Skeletal muscle tissue (tissue), 3 donors: ENCODE measurements at regions not wholly inside any gene's neighbourhood (a gene's known extent, or its start where the extent isn't known, plus 50 kb on each side); places are given as distances from the start of the nearest gene placed in this dataset.
"Not testable (repeated sequence)": the region's sequence is repeated elsewhere in the genome, so short reads cannot be mapped to it uniquely, and the experiment has no call there.

Experiments used
- H3K27ac ChIP-seq: one replicate; pipeline ENCODE4 v1.7.0; 2013; ENCODE audit warnings: mild to moderate bottlenecking, low read depth, low read length, inconsistent platforms
- H3K27me3 ChIP-seq, 3 donors: one replicate each; pipeline ENCODE4 v1.7.0; 2013; ENCODE audit warnings: low read length in 3 of 3; ENCODE audit not compliant: control insufficient read depth in 3 of 3, insufficient read depth in 3 of 3
- H3K36me3 ChIP-seq, 3 donors: one replicate each; pipeline ENCODE4 v1.7.0; 2013; ENCODE audit warnings: low read length in 3 of 3; ENCODE audit not compliant: control insufficient read depth in 3 of 3, insufficient read depth in 3 of 3
- H3K4me1 ChIP-seq, 3 donors: one replicate each; pipeline ENCODE4 v1.7.0; 2013; ENCODE audit warnings: low read length in 3 of 3, mild to moderate bottlenecking in 3 of 3; ENCODE audit not compliant: control insufficient read depth in 3 of 3, insufficient read depth in 3 of 3
- H3K4me3 ChIP-seq, 3 donors: one replicate each; pipeline ENCODE4 v1.7.0; 2013; ENCODE audit warnings: low read length in 3 of 3
- H3K9ac ChIP-seq, 3 donors: one replicate each; pipeline ENCODE4 v1.7.0; 2013; ENCODE audit warnings: low read length in 3 of 3, mild to moderate bottlenecking in 3 of 3, moderate library complexity in 2 of 3, low read depth in 1 of 3
- H3K9me3 ChIP-seq, 3 donors: one replicate each; pipeline ENCODE4 v1.7.0; 2013; ENCODE audit warnings: low read length in 3 of 3; ENCODE audit not compliant: control insufficient read depth in 3 of 3
- donor health status: Osteomylitis.

DNA sequence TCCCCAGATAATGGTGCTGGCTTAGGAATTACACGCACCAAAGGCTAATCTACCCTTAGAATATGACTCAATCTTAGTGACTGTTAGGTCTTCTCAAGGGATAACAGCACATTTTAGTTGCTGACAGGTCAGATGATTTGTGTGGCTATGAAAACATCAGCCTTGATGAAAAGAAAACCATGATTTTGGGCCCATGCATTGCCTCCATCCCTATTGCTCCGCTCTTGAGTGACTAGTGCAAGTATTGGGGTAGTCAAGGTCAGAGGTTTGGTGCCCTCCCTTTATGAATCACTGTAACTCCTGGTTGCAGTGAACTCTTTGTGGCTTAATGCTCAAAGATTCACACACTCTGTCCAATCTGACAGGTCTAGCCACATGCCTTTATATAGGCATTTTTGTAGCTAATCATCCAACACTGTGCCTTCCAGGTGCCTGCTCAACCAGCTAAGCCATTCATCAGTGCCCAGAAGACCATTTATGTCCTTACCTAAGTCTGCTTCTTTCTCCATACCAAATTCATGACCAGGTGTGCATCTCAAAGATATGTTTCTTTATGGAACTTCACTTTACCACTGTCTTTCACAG, 251.6 kb downstream of the KCNJ2 start:
- no peak overlapping the region for H3K27ac ChIP-seq
- H3K4me1 ChIP-seq = no peaks in the 10 kb centered on the region
- no peak overlapping the region for H3K4me3 ChIP-seq
- no peak overlapping the region for H3K9ac ChIP-seq
- no peaks in the 10 kb centered on the region for H3K27me3 ChIP-seq
- H3K9me3 ChIP-seq = no peaks in the 10 kb centered on the region
- H3K36me3 ChIP-seq = no peaks in the 10 kb centered on the region

DNA sequence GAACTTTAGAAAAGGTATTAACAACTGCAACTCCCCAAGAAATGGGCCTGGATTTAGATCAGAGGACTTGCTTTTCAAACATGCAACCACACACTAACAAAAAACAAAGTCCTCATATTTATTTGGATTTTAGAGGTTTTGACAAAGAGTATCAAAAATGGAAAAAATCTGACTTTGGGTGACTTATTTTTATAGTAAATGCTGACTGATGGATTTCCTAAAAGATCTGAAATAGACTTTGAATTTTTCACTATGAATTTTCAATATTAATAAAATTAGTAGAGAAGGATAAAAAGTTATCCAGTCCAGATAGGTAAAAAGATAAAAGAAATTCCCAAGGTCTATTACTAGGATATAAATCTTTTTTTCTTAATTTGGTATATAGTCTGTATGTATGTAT, 253.5 kb downstream of the KCNJ2 start:
- no peak overlapping the region for H3K9ac ChIP-seq
- H3K27ac ChIP-seq = no peak overlapping the region
- no peaks in the 10 kb centered on the region for H3K4me1 ChIP-seq
- H3K4me3 ChIP-seq = no peak overlapping the region
- no peaks in the 10 kb centered on the region for H3K9me3 ChIP-seq
- H3K36me3 ChIP-seq = no peaks in the 10 kb centered on the region
- no peaks in the 10 kb centered on the region for H3K27me3 ChIP-seq

- no peaks in the 10 kb centered on the region for H3K9me3 ChIP-seq
- no peaks in the 10 kb centered on the region for H3K36me3 ChIP-seq
- H3K4me3 ChIP-seq = no peak overlapping the region
- H3K4me1 ChIP-seq = no peaks in the 10 kb centered on the region
- H3K9ac ChIP-seq = no peak overlapping the region
- no peaks in the 10 kb centered on the region for H3K27me3 ChIP-seq
- no peak overlapping the region for H3K27ac ChIP-seq
Observed at GRCh38 chr17:70423562-70423961, 254.2 kb downstream of the KCNJ2 start.

DNA sequence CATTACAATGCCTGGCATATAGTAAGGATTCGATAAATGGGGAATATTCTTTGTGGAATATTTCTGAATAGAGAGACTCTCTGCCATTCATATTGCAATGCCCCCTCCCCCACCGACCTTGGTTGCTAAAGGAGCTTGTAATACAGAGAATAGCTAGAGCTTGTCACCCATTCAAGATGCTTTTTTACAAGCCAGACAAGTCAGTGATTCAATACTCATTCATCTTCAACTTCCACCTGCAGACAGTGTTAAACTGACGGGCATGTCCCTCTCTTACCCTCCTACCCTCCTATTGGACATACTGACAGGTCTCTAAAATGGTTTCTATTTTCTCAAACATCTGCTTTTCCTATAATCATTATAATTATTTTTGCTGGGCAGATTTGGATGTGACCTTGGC, 257.4 kb downstream of the KCNJ2 start:
- Histone ChIP-seq H3K27me3 (no peaks in the 10 kb centered on the region), H3K4me3 (no peak overlapping the region), H3K9me3 (no peaks in the 10 kb centered on the region), H3K9ac (no peak overlapping the region), H3K27ac (no peak overlapping the region), H3K4me1 (no peaks in the 10 kb centered on the region), H3K36me3 (no peaks in the 10 kb centered on the region)

DNA sequence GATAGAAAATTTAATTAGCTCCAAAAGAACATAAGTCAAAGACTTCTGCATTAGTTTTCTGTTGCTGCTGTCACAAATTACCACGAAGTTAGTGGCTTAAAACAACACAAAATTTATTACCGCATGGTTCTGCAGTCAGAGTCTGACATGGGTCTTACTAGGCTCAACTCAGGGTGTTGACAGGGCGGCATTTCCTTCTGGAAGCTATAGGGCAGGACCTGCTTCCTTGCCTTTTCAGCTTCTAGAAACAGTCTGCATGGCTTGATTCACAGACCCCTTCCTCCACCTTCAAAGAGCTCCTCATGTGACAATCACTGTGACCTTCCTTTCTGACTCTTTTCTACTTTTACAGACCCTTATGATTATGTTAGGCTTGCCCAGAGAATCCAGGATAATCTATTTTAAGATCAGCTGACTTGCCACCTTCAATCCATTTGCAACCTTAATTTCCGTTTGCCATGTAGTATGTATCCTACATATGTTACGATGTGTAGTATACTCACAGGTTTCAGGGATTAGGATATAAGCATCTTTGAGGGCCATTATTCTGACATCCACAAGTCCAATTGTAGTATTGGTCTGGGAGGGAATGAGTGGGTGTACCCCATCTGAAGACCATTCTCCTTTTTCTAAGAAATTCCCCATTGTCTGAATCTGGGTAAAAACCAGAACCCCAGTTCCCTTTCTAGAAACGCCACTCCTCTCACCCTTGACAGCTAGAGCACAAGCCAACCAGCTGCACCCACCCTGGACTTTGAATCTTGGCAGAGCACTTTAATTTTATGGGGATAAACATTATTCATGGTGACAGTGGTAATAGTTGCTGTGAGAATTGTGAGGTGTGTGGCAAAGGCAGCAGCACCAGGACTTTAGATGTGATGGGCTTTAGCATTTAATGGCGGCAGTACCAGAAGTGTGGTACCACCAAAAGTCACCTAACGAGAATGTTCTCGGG, 265.5 kb downstream of the KCNJ2 start:
- no peaks in the 10 kb centered on the region for H3K27me3 ChIP-seq
- no peaks in the 10 kb centered on the region for H3K36me3 ChIP-seq
- no peaks in the 10 kb centered on the region for H3K4me1 ChIP-seq
- H3K27ac ChIP-seq = no peak overlapping the region
- no peaks in the 10 kb centered on the region for H3K9me3 ChIP-seq
- H3K4me3 ChIP-seq = no peak overlapping the region
- H3K9ac ChIP-seq = no peak overlapping the region

GRCh38 chr17:70437656-70438055, 268.3 kb downstream of the KCNJ2 start:
- Histone ChIP-seq H3K27me3 (no peaks in the 10 kb centered on the region), H3K27ac (no peak overlapping the region), H3K9me3 (no peaks in the 10 kb centered on the region), H3K4me1 (no peaks in the 10 kb centered on the region), H3K9ac (no peak overlapping the region), H3K36me3 (no peaks in the 10 kb centered on the region), H3K4me3 (no peak overlapping the region)

DNA sequence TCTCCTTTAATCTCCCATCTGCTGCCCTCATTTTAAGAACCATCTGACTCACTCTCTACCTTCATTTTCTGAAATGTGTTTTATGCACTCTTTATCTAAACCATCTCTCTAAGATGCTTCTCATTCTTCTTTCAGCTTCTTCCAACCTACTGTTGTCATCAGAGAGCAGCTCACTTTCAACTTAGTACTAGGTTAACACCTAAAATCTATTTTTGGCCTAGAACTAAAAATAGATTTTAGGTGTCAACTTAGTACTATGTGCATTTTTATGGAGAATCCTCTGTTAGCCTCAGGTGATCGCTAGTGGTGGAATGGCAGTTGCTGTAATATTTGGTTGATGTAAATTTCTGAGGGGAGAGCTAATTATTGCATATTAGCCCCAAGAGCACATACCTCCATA, 277.1 kb downstream of the KCNJ2 start:
- Histone ChIP-seq H3K27me3 (no peaks in the 10 kb centered on the region), H3K9ac (no peak overlapping the region), H3K4me1 (no peaks in the 10 kb centered on the region), H3K9me3 (peaks cover 0 to 4% (median 2%) of the 10 kb centered on the region in 3 donors), H3K27ac (no peak overlapping the region), H3K4me3 (no peak overlapping the region), H3K36me3 (no peaks in the 10 kb centered on the region)

GRCh38 chr17:70447588-70447987, 278.3 kb downstream of the KCNJ2 start:
- Histone ChIP-seq H3K4me1 (no peaks in the 10 kb centered on the region), H3K9ac (no peak overlapping the region), H3K27me3 (no peaks in the 10 kb centered on the region), H3K4me3 (no peak overlapping the region), H3K27ac (no peak overlapping the region), H3K36me3 (no peaks in the 10 kb centered on the region), H3K9me3 (peaks cover 0 to 4% (median 2%) of the 10 kb centered on the region in 3 donors)

DNA sequence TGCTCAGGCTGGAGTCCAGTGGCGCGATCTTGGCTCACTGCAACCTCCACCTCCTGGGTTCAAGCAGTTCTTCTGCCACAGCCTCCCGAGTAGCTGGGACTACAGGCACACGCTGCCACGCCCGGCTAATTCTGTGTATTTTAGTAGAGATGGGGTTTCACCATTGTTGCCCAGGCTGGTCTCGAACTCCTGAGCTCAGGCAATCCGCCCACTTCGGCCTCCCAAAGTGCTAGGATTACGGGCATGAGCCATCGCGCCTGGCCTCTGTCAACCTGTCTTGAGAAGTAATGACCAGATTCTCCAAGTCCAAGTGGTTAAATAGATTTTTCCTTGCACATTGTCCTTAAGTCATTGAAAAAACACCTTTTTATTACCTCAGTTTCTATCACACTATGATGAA, 283.7 kb downstream of the KCNJ2 start:
- not testable (repeated sequence) for H3K9me3 ChIP-seq, H3K36me3 ChIP-seq, H3K4me3 ChIP-seq, H3K4me1 ChIP-seq, H3K27ac ChIP-seq, H3K9ac ChIP-seq, H3K27me3 ChIP-seq

- Histone ChIP-seq H3K9ac (no peak overlapping the region), H3K4me1 (no peaks in the 10 kb centered on the region), H3K4me3 (no peak overlapping the region), H3K36me3 (no peaks in the 10 kb centered on the region), H3K27ac (no peak overlapping the region), H3K9me3 (no peaks in the 10 kb centered on the region), H3K27me3 (no peaks in the 10 kb centered on the region)
Observed at GRCh38 chr17:70454377-70454776, 285.0 kb downstream of the KCNJ2 start.
